ENCODE measurements at regions not wholly inside any gene's neighbourhood (a gene's known extent, or its start where the extent isn't known, plus 50 kb on each side); places are given as distances from the start of the nearest gene placed in this dataset.

DNA sequence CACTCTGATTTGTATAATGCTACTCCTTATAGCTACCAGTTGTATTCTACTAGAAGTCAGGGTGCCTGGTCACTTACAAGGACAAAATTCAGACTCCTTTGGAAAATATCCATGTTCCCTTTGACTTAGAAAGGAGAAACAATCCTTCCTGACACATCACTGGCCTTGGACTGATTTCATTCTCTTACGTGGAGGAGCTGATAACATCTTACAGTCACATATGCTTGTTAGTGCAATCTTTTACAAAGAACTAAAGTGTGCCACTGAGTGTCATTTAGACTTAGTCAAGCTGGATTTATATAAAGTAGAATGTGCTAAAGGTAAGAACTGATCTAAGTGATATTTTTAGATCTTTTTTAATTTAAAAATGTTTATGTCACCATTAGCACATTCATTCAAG, 131.0 kb upstream of the TMTC2 start:
- TF ChIP-seq CTCF (IDR thresholded peaks at IDR 0.05 in 8 of 11, conservative IDR thresholded peaks at IDR 0.05 in 3 of 11) = no peak
- TF ChIP-seq POLR2A (IDR thresholded peaks at IDR 0.05) = no peak
